ENCODE measurements at regions not wholly inside any gene's neighbourhood (a gene's known extent, or its start where the extent isn't known, plus 50 kb on each side); places are given as distances from the start of the nearest gene placed in this dataset.

GRCh38 chr6:50541941-50542340 is 171.4 kb upstream of the TFAP2D start:
- no peak for TF ChIP-seq POLR2A (IDR thresholded peaks at IDR 0.05)
- no peak for TF ChIP-seq POLR2AphosphoS5 (IDR thresholded peaks at IDR 0.05)
- TF ChIP-seq CTCF (IDR thresholded peaks at IDR 0.05): no peak
- no peak for TF ChIP-seq EP300 (IDR thresholded peaks at IDR 0.05; ENCODE audit: low read depth)
